A549 (cell line): ENCODE measurements at regions not wholly inside any gene's neighbourhood (a gene's known extent, or its start where the extent isn't known, plus 50 kb on each side); places are given as distances from the start of the nearest gene placed in this dataset.
A peak's percentile ranks its signal among the peaks of the same experiment; 100 is the strongest.
"Not testable (repeated sequence)": the region's sequence is repeated elsewhere in the genome, so short reads cannot be mapped to it uniquely, and the experiment has no call there.

Source experiments
- ATAC-seq, 2 experiments: fragments of 200-7000 bp in 1 of 2; fragments of >200 bp in 1 of 2; cut with Nextera tagmentation in 1 of 2; cut with Tn5 transposase in 1 of 2; 3 replicates each; pipeline versions ENCODE4 v1.8.0 to v1.9.1; 2018 to 2020; ENCODE audit warnings: mild to moderate bottlenecking in 1 of 2, moderate library complexity in 1 of 2
- CTCF ChIA-PET: fragments of 300-600 bp; sonication (Branson Sonifier 250); formaldehyde crosslinking; extraction: SDS; loops from one replicate; lab custom pipeline; 2021; ENCODE audit warnings: antibody characterized with exemption, inconsistent platforms; lab: Yijun Ruan, JAX
- POLR2A ChIA-PET: fragments of 350-600 bp; formaldehyde crosslinking; extraction: SDS; loops from one replicate; lab custom pipeline; 2021; ENCODE audit warnings: antibody characterized with exemption, inconsistent platforms; lab: Yijun Ruan, JAX
- DNase-seq, 2 experiments: peaks; one replicate each; pipeline versions ENCODE4 v3.0.0 to v3.0.0-alpha.2; 2011 to 2016; ENCODE audit warnings: low read depth in 1 of 2, low spot score in 1 of 2
- FAIRE-seq: peaks from 2 replicates; lab custom pipeline; 2011; peaks lifted over from hg19 to GRCh38; lab: Jason Lieb, UNC
- H3K27ac ChIP-seq, 2 experiments: fragments of >200 bp; sonication (Bioruptor Twin); formaldehyde crosslinking; 3 replicates each; pipeline ENCODE4 v1.5.1; 2016 to 2017
- H3K4me1 ChIP-seq: fragments of >200 bp; sonication (Bioruptor Twin); formaldehyde crosslinking; 3 replicates; pipeline ENCODE4 v1.6.1; 2016
- H3K4me2 ChIP-seq: fragments of >200 bp; sonication (Bioruptor Twin); formaldehyde crosslinking; 3 replicates; pipeline ENCODE4 v1.6.1; 2016
- H3K4me3 ChIP-seq: fragments of >200 bp; sonication (Bioruptor Twin); formaldehyde crosslinking; 3 replicates; pipeline ENCODE4 v1.5.1; 2016
- H3K9me3 ChIP-seq: fragments of >200 bp; sonication (Bioruptor Twin); formaldehyde crosslinking; 3 replicates; pipeline ENCODE4 v1.6.1; 2016
- WGBS: methylation state at CpG from one replicate; pipeline ENCODE4 v1.1.6; 2017; ENCODE audit errors: missing lambda C conversion rate; 5-methylcytosine and 5-hydroxymethylcytosine counted together

DNA sequence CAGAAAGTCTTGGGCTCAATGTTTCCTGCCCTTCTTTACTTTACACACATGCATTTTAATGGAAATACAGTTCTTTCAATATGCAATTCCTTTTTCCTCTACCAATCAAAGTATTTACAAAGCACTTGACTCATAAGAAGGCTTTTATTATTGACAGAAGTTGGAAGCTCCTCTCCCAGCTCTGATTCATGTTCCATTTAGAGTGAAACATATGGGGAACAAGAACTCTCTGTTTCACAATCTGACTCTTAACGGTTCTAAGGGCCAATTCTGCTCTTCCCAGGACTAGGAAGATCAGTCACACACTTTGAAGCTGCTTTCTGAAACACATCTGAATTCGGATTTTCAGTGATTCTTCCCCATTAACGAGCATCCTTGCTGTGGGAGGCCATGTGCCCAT lies 300.5 kb downstream of the ANAPC1 start:
- POLR2A ChIA-PET, H3K4me2 ChIP-seq, H3K27ac ChIP-seq, H3K4me3 ChIP-seq, FAIRE-seq, H3K9me3 ChIP-seq, CTCF ChIA-PET, ATAC-seq, DNase-seq, H3K4me1 ChIP-seq: not testable (repeated sequence)
- WGBS, result no CpG with 5 or more reads among the region's 3 CpGs

DNA sequence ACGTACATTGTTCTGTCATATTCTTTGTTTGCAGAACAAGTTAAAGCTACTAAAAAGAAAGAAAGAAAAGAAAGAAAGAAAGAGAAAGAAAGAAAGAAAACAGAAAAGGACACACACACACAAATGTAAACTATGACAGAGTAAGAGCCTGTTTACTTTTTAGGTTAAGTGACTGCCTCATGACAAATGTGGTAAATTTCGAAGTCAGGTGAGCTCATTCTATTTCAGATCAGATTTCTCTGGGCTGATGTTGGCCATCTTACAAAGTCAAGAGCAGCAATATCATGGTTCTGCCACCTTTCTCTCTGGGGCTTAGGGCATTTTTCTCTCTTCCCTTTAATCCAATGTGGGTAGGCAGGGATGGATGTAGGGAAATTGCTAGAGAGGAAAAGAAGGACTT lies 299.5 kb downstream of the ANAPC1 start:
- H3K9me3 ChIP-seq, POLR2A ChIA-PET, CTCF ChIA-PET, H3K4me1 ChIP-seq, ATAC-seq, H3K4me3 ChIP-seq, H3K4me2 ChIP-seq, DNase-seq, H3K27ac ChIP-seq, FAIRE-seq: not testable (repeated sequence)
- 65% methylated on average over 1 of the region's 2 CpGs for WGBS

DNA sequence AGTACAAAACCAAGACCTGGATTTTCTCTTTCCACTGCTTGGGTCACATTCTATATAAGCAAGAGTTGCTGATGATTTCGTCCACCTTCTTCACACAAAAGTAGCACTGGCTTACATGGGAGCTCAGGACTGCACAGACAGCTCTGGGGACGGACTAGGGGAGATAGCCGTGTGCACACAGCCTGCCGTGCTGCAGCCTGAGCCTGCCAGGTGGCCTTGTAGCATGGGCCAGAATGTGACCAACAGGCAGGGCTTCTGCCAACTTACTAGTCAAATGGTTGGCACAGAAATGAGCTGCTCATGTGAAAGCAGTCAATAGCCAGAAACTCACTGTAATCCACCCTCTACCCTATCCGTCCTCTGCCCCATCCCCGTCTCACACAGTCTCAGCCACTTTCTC lies 299.0 kb downstream of the ANAPC1 start:
- H3K4me3 ChIP-seq, H3K27ac ChIP-seq, POLR2A ChIA-PET, H3K9me3 ChIP-seq, FAIRE-seq, CTCF ChIA-PET, H3K4me2 ChIP-seq, DNase-seq, ATAC-seq, H3K4me1 ChIP-seq: not testable (repeated sequence)
- WGBS, result 78% methylated on average over 4 of the region's 6 CpGs

DNA sequence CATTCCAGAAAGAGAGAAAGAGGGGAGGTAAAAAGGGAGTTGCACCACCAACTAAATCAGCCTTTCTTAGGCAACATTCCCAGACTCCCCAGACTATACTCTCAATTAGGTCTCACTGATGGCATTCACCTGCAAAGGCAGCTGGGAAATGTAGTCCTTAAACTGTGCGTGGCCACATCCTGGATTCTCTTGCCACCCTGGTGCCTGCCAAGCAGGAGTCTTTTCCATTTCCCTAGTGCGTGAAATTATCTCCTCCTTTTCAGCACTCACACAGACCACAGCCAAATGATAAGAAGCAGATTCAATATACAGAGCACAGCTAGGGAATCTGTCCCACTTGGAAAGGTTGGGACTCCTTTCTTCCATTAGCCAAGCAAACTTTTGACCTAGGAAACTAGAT lies 298.0 kb downstream of the ANAPC1 start:
- FAIRE-seq, CTCF ChIA-PET, ATAC-seq, H3K4me2 ChIP-seq, DNase-seq, H3K4me3 ChIP-seq, POLR2A ChIA-PET, H3K9me3 ChIP-seq, H3K27ac ChIP-seq, H3K4me1 ChIP-seq: not testable (repeated sequence)
- WGBS, result 96% methylated on average over 2 of the region's 2 CpGs

DNA sequence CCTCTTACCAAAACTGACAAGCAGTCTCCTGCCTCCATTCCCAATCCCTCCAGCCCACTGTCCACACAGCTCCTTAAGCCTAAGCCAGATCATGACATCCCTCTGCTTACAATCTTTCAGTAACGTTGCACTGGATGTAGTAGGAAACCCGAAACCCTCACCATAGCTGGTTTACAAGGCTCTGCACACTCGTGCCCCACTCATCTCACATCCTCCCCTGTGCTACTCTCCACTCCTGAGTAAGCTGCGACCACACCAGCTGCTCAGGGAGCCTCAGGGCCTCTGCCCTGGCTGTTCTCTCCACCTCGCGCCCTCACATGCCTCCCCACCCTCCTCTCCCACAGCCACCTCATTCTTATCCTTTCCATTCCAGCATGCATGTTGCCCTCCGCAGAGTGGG lies 288.9 kb downstream of the ANAPC1 start:
- POLR2A ChIA-PET, ATAC-seq, FAIRE-seq, H3K27ac ChIP-seq, H3K4me1 ChIP-seq, H3K4me3 ChIP-seq, H3K4me2 ChIP-seq, CTCF ChIA-PET, DNase-seq, H3K9me3 ChIP-seq: not testable (repeated sequence)
- 86% methylated on average over 3 of the region's 7 CpGs for WGBS

DNA sequence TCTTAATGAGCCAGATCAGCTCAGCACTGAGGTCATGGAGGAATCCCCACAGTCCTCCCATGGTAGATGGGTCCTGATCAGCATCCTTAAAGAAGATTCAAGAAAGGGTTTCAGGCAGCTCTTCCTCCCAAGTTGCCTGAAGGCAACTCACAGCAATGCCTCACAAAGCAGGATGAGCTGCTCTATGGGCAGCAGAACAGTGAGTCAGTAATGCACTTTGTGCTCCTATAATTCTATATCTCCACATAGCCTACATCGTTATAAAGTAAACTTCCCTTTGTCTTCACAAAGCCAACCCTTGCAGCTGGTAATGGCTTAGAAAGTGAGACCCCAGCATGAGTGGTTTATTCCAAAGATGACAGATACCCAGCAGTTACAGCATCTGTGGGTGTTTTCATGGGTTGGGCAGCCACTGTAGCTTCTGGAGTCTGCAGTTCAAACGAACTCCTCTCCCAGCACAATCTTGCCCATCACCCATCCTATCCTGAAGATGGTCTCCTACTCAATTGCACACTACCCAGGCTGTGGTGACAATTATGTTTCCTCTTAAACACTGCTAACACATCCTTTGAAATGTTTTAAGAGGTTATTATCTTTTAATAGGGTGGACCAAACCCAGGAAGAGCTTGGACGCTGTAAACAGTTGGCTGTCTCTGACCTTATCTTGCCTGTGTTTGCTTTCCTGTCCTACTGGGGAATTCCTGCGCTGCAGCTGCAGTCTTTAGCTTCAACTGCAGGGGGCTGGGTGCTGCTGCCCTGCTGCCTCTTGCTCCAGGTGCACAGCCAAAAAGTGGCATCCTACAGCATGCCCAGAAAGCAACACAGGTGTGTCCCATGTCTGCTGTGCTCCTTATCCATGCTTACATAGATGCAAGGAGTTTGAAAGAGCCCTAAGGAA lies 286.9 kb downstream of the ANAPC1 start:
- POLR2A ChIA-PET, H3K4me2 ChIP-seq, H3K4me1 ChIP-seq, CTCF ChIA-PET, H3K9me3 ChIP-seq, DNase-seq, H3K27ac ChIP-seq, FAIRE-seq, H3K4me3 ChIP-seq: not testable (repeated sequence)
- WGBS, result 10% methylated on average over 3 of the region's 4 CpGs
- peak; percentile 85 to 95; a peak in 5 of 6 replicates for ATAC-seq

DNA sequence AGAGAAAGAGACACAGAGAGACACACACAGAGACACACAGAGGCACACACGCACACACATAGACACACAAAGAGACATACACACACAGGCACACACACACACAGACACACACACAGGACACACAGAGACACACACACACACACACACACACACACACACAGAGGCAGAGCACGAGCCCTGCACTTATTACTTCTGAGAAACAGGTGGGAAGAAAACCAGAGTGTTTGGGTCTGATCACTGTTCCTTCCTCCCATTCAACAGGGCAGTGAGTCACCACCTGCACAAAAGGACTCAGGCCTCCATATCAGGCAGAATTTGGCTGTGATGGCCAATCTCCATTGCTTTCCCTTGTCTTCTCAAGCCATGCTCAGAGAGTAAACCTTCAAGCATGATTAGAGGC lies 285.0 kb downstream of the ANAPC1 start:
- WGBS, result 62% methylated on average over 2 of the region's 2 CpGs
- CTCF ChIA-PET, H3K4me1 ChIP-seq, ATAC-seq, H3K4me2 ChIP-seq, DNase-seq, POLR2A ChIA-PET, H3K4me3 ChIP-seq, FAIRE-seq, H3K9me3 ChIP-seq, H3K27ac ChIP-seq: not testable (repeated sequence)

DNA sequence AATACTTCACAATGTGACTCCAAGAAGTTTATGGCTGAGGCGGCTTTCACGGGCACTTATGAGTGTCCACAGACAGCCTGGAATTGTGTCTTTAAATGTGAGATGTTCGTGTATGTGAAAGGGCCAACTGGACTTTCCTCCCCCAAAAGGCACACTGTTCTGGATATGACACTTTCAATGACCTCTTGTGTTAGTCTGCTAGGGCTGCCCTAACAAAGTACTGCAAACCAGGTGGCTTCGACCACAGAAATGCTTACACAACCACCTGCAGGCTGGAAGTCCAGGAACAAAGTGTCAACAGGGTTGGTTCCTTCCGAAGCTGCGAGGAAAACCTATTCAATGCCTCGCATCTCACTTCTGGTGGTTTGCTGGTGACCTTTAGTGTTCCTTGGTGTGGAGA lies 281.7 kb downstream of the ANAPC1 start:
- H3K4me1 ChIP-seq, POLR2A ChIA-PET, ATAC-seq, H3K4me3 ChIP-seq, FAIRE-seq, H3K9me3 ChIP-seq, H3K27ac ChIP-seq, H3K4me2 ChIP-seq, DNase-seq, CTCF ChIA-PET: not testable (repeated sequence)
- 69% methylated on average over 5 of the region's 7 CpGs for WGBS

DNA sequence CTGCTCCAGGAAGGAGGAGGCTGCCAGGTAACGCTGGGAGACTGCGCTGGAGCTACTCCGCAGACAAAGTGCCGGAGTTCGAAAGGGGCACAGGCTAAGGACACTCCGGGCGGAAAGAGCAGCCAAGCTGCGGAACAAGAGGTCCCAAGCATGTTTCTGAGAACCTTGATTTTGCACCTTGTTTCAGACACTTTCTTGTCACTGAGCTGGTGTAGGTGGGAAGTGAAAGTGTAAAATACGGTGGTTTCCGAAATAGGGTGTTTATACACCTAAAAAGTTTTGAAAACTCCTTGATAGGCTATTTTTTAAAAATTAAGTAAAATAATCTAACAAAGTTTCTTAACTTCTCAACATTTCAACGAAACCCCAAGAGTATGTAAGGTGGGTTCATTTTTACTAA lies 278.2 kb downstream of the ANAPC1 start:
- H3K9me3 ChIP-seq, CTCF ChIA-PET, H3K27ac ChIP-seq, ATAC-seq, POLR2A ChIA-PET, H3K4me1 ChIP-seq, H3K4me3 ChIP-seq, H3K4me2 ChIP-seq, FAIRE-seq, DNase-seq: not testable (repeated sequence)
- 92% methylated on average over 10 of the region's 11 CpGs for WGBS

DNA sequence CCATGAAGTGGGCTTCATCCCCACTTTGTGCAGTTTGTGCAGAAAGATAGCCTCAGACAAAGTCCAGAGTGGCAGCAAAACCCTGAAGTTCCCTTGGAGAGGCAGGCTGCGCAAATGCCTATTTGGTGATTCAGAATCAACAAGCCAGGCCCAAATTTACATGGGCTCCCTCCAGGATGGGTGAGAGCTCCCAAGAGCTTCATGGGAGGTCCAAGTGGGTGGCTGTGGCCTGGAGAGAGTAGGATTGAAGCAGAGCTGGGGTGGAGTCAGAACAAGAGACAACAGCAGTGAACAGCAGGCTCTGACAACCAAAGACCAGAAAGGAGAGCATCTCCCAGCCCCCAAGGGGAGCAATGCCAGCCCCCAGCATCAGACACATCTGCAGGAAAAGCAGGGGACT lies 277.4 kb downstream of the ANAPC1 start:
- H3K4me2 ChIP-seq, ATAC-seq, POLR2A ChIA-PET, DNase-seq, H3K9me3 ChIP-seq, H3K4me3 ChIP-seq, CTCF ChIA-PET, H3K4me1 ChIP-seq, H3K27ac ChIP-seq, FAIRE-seq: not testable (repeated sequence)
- no CpG with 5 or more reads among the region's 1 CpG for WGBS

DNA sequence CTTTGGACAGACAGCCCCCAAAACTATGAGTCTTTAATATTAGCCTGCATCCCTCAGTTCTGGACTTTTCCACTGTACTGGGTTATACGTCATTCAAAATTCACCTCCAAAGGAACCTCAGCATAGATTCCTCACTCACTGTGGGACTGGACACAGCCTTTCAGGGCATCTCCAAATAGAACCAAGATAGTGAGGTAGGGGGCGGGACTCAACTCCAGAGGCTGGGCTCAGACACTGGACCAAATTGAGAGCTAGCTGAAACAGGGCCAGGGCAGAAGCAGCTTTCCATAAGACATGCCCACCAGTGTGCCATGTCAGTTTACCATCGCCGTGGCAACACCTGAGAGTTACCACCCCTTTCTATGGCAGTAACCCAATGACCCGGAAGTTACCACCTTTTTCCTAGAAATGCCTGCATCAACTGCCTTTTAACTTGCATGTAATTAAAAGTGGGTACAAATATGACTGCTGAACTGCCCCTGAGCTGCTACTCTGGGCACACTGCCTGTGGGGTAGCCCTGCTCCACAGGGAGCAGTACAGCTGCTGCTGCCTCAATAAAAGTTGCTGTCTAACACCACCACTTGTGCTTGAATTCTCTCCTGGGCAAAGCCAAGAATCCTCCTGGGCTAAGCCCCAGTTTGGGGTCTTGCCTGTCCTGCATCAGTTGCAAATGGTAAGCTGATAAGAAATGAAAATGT lies 274.7 kb downstream of the ANAPC1 start:
- CTCF ChIA-PET, H3K27ac ChIP-seq, FAIRE-seq, DNase-seq, ATAC-seq, H3K9me3 ChIP-seq, H3K4me1 ChIP-seq, POLR2A ChIA-PET, H3K4me3 ChIP-seq, H3K4me2 ChIP-seq: not testable (repeated sequence)
- 84% methylated on average over 5 of the region's 5 CpGs for WGBS
